PC-3 (cell line): ENCODE measurements at regions not wholly inside any gene's neighbourhood (a gene's known extent, or its start where the extent isn't known, plus 50 kb on each side); places are given as distances from the start of the nearest gene placed in this dataset.

Experiments used
- EZH2 ChIP-seq: fragments of 300-600 bp; sonication (generic); IDR thresholded peaks from one replicate; pipeline ENCODE4 v1.6.1; 2017; ENCODE audit warnings: antibody characterized with exemption, mild to moderate bottlenecking, low read length; ENCODE audit not compliant: unreplicated experiment
- TF ChIP-seq, protein P1 (sequence below): fragments of 300-600 bp; sonication (generic); conservative IDR thresholded peaks from 2 replicates; pipeline ENCODE4 v1.5.1; 2017; ENCODE audit warnings: antibody characterized with exemption, low read depth, mild to moderate bottlenecking, low read length

DNA sequence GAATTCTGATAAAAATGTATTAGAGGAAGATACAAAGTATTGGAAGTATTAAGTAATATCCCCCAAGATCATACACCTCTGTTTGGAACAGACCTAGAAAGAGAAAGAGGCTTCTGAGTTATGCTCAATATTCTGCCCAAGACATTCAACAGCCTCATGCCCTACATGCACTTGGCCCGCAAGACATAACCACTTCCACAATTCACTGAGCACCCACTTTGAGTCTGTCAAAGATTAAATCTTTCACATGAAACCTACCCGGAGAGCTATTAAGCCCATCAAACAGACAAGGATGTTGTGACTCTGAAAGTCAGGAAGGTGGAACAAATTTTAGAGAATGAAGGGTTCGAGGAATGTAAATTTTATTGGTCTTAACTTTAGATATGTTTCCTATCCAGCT lies 344.7 kb upstream of the SYT4 start:
- TF ChIP-seq, protein P1, sequence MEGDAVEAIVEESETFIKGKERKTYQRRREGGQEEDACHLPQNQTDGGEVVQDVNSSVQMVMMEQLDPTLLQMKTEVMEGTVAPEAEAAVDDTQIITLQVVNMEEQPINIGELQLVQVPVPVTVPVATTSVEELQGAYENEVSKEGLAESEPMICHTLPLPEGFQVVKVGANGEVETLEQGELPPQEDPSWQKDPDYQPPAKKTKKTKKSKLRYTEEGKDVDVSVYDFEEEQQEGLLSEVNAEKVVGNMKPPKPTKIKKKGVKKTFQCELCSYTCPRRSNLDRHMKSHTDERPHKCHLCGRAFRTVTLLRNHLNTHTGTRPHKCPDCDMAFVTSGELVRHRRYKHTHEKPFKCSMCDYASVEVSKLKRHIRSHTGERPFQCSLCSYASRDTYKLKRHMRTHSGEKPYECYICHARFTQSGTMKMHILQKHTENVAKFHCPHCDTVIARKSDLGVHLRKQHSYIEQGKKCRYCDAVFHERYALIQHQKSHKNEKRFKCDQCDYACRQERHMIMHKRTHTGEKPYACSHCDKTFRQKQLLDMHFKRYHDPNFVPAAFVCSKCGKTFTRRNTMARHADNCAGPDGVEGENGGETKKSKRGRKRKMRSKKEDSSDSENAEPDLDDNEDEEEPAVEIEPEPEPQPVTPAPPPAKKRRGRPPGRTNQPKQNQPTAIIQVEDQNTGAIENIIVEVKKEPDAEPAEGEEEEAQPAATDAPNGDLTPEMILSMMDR = no peak
- no peak for TF ChIP-seq EZH2
